ENCODE measurements at regions not wholly inside any gene's neighbourhood (a gene's known extent, or its start where the extent isn't known, plus 50 kb on each side); places are given as distances from the start of the nearest gene placed in this dataset.
"Not testable (repeated sequence)": the region's sequence is repeated elsewhere in the genome, so short reads cannot be mapped to it uniquely, and the experiment has no call there.

GRCh38 chr2:53493210-53493609, 274.4 kb upstream of the CHAC2 start:
- Histone ChIP-seq H3K4me3 (no peak overlapping the region), H3K27ac (no peak overlapping the region), H3K4me1 (no peaks in the 10 kb centered on the region), H3K36me3 (ENCODE audit: insufficient read depth in 1 of 2, low read depth in 1 of 2) (no peaks in the 10 kb centered on the region), H3K9me3 (no peaks in the 10 kb centered on the region), H3K27me3 (ENCODE audit: insufficient read depth in 3 of 3, low read length in 2 of 3) (peaks cover 0 to 2% (median 0%) of the 10 kb centered on the region in 3 donors)
- DNase-seq (no peak), ATAC-seq (no peak)
- TF ChIP-seq CTCF (IDR thresholded peaks at IDR 0.05): no peak
- intact Hi-C loops (cut with DNase I): no loop called here

GRCh38 chr2:53490659-53491058, 276.9 kb upstream of the CHAC2 start:
- DNase-seq: peak; percentile 46 to 59
- no peak for TF ChIP-seq CTCF (IDR thresholded peaks at IDR 0.05)
- Histone ChIP-seq H3K4me3 (no peak overlapping the region), H3K36me3 (ENCODE audit: insufficient read depth in 1 of 2, low read depth in 1 of 2) (no peaks in the 10 kb centered on the region), H3K4me1 (no peaks in the 10 kb centered on the region), H3K27me3 (ENCODE audit: insufficient read depth in 3 of 3, low read length in 2 of 3) (no peaks in the 10 kb centered on the region), H3K9me3 (no peaks in the 10 kb centered on the region), H3K27ac (no peak overlapping the region)
- ATAC-seq: peak in 3 of 4 donors; percentile 30 to 59 (median 50)
- 20 to 35% (median 26%) methylated on average over 5 of the region's 5 CpGs for WGBS, 3 donors
- intact Hi-C loops (cut with DNase I): no loop called here

GRCh38 chr2:53486185-53486899, 281.3 kb upstream of the CHAC2 start:
- H3K27me3 ChIP-seq (ENCODE audit: insufficient read depth in 3 of 3, low read length in 2 of 3); H3K4me3 ChIP-seq; H3K9me3 ChIP-seq; DNase-seq; intact Hi-C loops (cut with DNase I); H3K36me3 ChIP-seq (ENCODE audit: insufficient read depth in 1 of 2, low read depth in 1 of 2); ATAC-seq; H3K4me1 ChIP-seq; H3K27ac ChIP-seq: not testable (repeated sequence)
- 87 to 97% (median 91%) methylated on average over 15 of the region's 15 CpGs for WGBS, 3 donors

- DNase-seq (no peak), ATAC-seq (no peak)
- Histone ChIP-seq H3K36me3 (ENCODE audit: insufficient read depth in 1 of 2, low read depth in 1 of 2) (no peaks in the 10 kb centered on the region), H3K27ac (no peak overlapping the region), H3K4me3 (no peak overlapping the region), H3K4me1 (no peaks in the 10 kb centered on the region), H3K27me3 (ENCODE audit: insufficient read depth in 3 of 3, low read length in 2 of 3) (no peaks in the 10 kb centered on the region), H3K9me3 (no peaks in the 10 kb centered on the region)
- intact Hi-C loops (cut with DNase I): no loop called here
- TF ChIP-seq CTCF (IDR thresholded peaks at IDR 0.05): no peak
- 53 to 62% (median 56%) methylated on average over 3 of the region's 3 CpGs for WGBS, 3 donors
Observed at GRCh38 chr2:53485021-53485728, 282.4 kb upstream of the CHAC2 start.

- WGBS, 3 donors: 85 to 89% (median 85%) methylated on average over 4 of the region's 4 CpGs
- intact Hi-C loops (cut with DNase I): no loop called here
Observed at GRCh38 chr2:53484531-53484930, 283.1 kb upstream of the CHAC2 start.

More at GRCh38 chr2:53484531-53484930, 283.1 kb upstream of the CHAC2 start:
- no peaks in the 10 kb centered on the region for H3K9me3 ChIP-seq
- H3K27ac ChIP-seq: no peak overlapping the region
- H3K4me3 ChIP-seq: no peak overlapping the region
- no peaks in the 10 kb centered on the region for H3K27me3 ChIP-seq (ENCODE audit: insufficient read depth in 3 of 3, low read length in 2 of 3)
- no peaks in the 10 kb centered on the region for H3K4me1 ChIP-seq
- no peak for DNase-seq
- no peak for ATAC-seq
- no peak for TF ChIP-seq CTCF (IDR thresholded peaks at IDR 0.05)
- no peaks in the 10 kb centered on the region for H3K36me3 ChIP-seq (ENCODE audit: insufficient read depth in 1 of 2, low read depth in 1 of 2)

Measured in psoas muscle (tissue), 7 donors.